T47D (cell line): ENCODE measurements at regions not wholly inside any gene's neighbourhood (a gene's known extent, or its start where the extent isn't known, plus 50 kb on each side); places are given as distances from the start of the nearest gene placed in this dataset.
A peak's percentile ranks its signal among the peaks of the same experiment; 100 is the strongest.
"Not testable (repeated sequence)": the region's sequence is repeated elsewhere in the genome, so short reads cannot be mapped to it uniquely, and the experiment has no call there.

Source experiments
- DNase-seq, 2 experiments: peaks; one replicate each; pipeline versions ENCODE4 v3.0.0 to v3.0.0-alpha.2; 2011 to 2012; ENCODE audit warnings: low read depth in 1 of 2, low spot score in 1 of 2
- JUND ChIP-seq: IDR thresholded peaks from 2 replicates; pipeline ENCODE4 v1.6.1; 2012; ENCODE audit warnings: low read depth
- in situ Hi-C: cut with HindIII; loops from 2 replicates; pipeline ENCODE4 v1.10.0; 2016; ENCODE audit warnings: low sequenced_read_pairs, low pct_unique_long_range_greater_than_20kb

- no peak for TF ChIP-seq JUND
Measured at GRCh38 chr20:29687438-29687837, 1570.0 kb upstream of the DEFB115 start.

GRCh38 chr20:29689411-29690225 lies 1567.8 kb upstream of the DEFB115 start:
- no peak for TF ChIP-seq JUND
- in situ Hi-C loops = no loop called here
- peak; percentile 64 to 81 for DNase-seq

More at GRCh38 chr20:29687438-29687837, 1570.0 kb upstream of the DEFB115 start:
- in situ Hi-C loops = no loop called here
- no peak for DNase-seq

GRCh38 chr20:29690274-29690673 lies 1567.2 kb upstream of the DEFB115 start:
- in situ Hi-C loops = no loop called here
- DNase-seq = no peak
- TF ChIP-seq JUND = no peak

GRCh38 chr20:29740601-29740950 lies 1516.9 kb upstream of the DEFB115 start:
- TF ChIP-seq JUND = no peak
- in situ Hi-C loops = no loop called here
- DNase-seq = no peak

- in situ Hi-C loops = no loop called here
- no peak for DNase-seq
- TF ChIP-seq JUND = no peak
Measured at GRCh38 chr20:29740951-29741593, 1516.4 kb upstream of the DEFB115 start.

GRCh38 chr20:29741594-29741893 lies 1515.9 kb upstream of the DEFB115 start:
- no peak for TF ChIP-seq JUND
- in situ Hi-C loops = no loop called here
- DNase-seq = no peak

- no peak for TF ChIP-seq JUND
- in situ Hi-C loops = no loop called here
Measured at GRCh38 chr20:29741894-29742698, 1515.4 kb upstream of the DEFB115 start.

GRCh38 chr20:29742699-29743100 lies 1514.8 kb upstream of the DEFB115 start:
- in situ Hi-C loops = no loop called here
- DNase-seq = no peak
- no peak for TF ChIP-seq JUND

More at GRCh38 chr20:29741894-29742698, 1515.4 kb upstream of the DEFB115 start:
- no peak for DNase-seq

- in situ Hi-C loops = no loop called here
- TF ChIP-seq JUND = no peak
- DNase-seq = no peak
Measured at GRCh38 chr20:29743101-29743931, 1514.1 kb upstream of the DEFB115 start.

GRCh38 chr20:29744071-29744470 lies 1513.4 kb upstream of the DEFB115 start:
- no peak for TF ChIP-seq JUND
- DNase-seq = no peak
- in situ Hi-C loops = no loop called here

GRCh38 chr20:29745534-29746245 lies 1511.8 kb upstream of the DEFB115 start:
- in situ Hi-C loops, DNase-seq: not testable (repeated sequence)
